ENCODE measurements at regions not wholly inside any gene's neighbourhood (a gene's known extent, or its start where the extent isn't known, plus 50 kb on each side); places are given as distances from the start of the nearest gene placed in this dataset.

DNA sequence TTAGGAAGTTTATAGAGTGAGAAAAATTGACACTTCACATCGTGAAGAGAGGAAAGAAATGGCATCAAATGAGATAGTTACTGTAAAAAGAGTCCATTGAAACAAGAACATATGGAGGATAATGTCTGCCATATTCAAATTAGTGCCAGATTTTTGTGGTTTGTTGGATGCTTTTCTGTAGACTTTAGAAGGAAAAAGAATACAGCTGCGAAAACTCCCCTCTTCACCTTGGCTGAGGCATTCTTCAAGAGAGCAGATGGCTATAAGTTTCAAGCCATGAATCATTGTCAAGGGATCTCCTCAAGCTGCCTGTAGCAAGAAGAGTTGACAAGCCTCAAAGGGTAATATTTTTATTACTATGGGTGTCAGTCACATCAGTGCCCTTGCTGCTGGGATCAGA, 507.4 kb upstream of the RAG2 start:
- no peaks in the 10 kb centered on the region for H3K4me1 Mint-ChIP-seq
- no peak for DNase-seq
- no peak for ATAC-seq
- no peak overlapping the region for H3K27ac Mint-ChIP-seq
- H3K27me3 Mint-ChIP-seq, result no peaks in the 10 kb centered on the region
- no peaks in the 10 kb centered on the region for H3K36me3 Mint-ChIP-seq (ENCODE audit: low read depth)
- peaks cover 10% of the 10 kb centered on the region for H3K9me3 Mint-ChIP-seq
- H3K4me3 Mint-ChIP-seq, result no peak overlapping the region

DNA sequence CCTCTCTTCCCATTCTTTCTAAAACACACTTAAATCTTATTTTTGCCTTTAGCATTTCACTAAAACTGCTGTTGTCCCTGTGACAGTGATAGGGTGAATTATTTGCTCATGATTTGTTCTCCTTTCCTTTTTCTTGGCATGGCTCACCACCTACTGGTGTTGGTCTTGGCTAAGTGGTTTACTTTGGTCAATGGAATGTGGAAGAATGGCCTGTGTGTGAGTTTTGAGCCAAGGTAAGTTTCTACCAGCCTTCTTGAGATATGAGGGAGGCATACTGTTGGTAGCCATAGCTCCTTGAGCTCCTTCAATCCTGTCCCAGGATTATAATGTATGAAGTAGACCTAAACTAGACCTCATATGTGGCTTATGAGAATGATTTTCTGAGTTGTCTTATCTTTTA, 506.3 kb upstream of the RAG2 start:
- DNase-seq (no peak), ATAC-seq (no peak)
- Mint-ChIP-seq H3K9me3 (peaks cover 10% of the 10 kb centered on the region), H3K27me3 (no peaks in the 10 kb centered on the region), H3K27ac (no peak overlapping the region), H3K36me3 (ENCODE audit: low read depth) (no peaks in the 10 kb centered on the region), H3K4me1 (no peaks in the 10 kb centered on the region), H3K4me3 (no peak overlapping the region)

DNA sequence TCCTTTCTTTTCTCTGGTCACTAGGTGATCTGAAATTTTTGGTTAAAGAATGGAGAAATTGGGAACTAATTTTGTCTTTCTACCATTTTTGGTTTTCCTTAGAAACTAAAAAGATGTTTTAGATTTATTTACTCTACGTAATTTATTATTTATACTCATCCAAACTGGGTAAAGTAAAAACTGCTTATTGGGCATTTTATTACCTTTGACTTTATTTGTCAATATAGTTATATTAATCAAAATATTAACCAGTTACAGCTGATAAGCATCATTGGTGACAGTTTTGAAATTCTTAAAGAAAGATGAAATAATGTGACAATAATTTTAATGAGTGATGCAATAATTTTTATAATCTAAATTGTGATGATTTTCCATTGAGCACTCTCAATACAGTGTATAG, 502.0 kb upstream of the RAG2 start:
- H3K27ac Mint-ChIP-seq, result no peak overlapping the region
- H3K4me1 Mint-ChIP-seq, result no peaks in the 10 kb centered on the region
- H3K36me3 Mint-ChIP-seq (ENCODE audit: low read depth), result no peaks in the 10 kb centered on the region
- H3K9me3 Mint-ChIP-seq, result peaks cover 9% of the 10 kb centered on the region
- DNase-seq (no peak), ATAC-seq (no peak)
- H3K4me3 Mint-ChIP-seq, result no peak overlapping the region
- no peaks in the 10 kb centered on the region for H3K27me3 Mint-ChIP-seq

DNA sequence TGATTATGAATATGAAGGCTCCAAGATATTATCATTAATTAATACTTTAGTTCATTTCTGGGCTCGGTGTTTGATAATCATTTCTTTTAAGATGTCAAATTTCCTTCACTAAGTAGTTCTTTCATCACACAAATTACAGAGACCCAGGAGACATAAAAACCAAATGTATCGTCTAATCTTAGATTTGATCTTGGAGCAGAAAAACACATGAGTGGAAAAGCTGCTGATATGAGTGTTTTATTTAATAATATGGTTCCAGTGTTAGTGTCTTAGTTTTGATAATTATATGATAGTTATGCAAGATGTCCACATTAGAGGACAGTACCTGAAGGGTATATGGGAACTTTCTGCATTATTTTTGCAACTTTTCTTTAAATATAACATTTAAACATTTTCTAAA, 494.5 kb upstream of the RAG2 start:
- ATAC-seq (no peak), DNase-seq (no peak)
- H3K9me3 Mint-ChIP-seq, result peaks cover 6% of the 10 kb centered on the region
- no peaks in the 10 kb centered on the region for H3K36me3 Mint-ChIP-seq (ENCODE audit: low read depth)
- no peak overlapping the region for H3K4me3 Mint-ChIP-seq
- H3K27me3 Mint-ChIP-seq, result no peaks in the 10 kb centered on the region
- no peaks in the 10 kb centered on the region for H3K4me1 Mint-ChIP-seq
- no peak overlapping the region for H3K27ac Mint-ChIP-seq

DNA sequence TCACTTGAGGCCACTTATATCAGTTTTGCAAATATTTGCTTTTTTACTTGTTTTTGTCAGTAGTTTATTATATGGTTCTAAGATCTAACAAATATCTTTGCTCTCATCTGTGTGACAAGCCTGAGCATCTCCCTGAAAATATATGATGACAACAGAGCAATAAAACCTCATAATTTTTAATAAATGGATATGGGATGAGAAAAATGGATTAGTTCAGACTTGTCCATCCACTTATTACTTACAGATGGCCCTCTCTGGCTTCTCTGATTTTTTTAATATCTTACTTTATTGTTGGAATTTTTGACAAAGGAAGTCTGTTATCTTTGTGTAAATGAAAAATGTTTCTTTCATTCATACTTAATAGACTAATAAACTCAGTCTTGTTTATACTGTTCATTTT, 491.4 kb upstream of the RAG2 start:
- no peaks in the 10 kb centered on the region for H3K27me3 Mint-ChIP-seq
- H3K27ac Mint-ChIP-seq, result no peak overlapping the region
- peaks cover 4% of the 10 kb centered on the region for H3K9me3 Mint-ChIP-seq
- ATAC-seq (no peak), DNase-seq (no peak)
- H3K36me3 Mint-ChIP-seq (ENCODE audit: low read depth), result no peaks in the 10 kb centered on the region
- H3K4me1 Mint-ChIP-seq, result no peaks in the 10 kb centered on the region
- no peak overlapping the region for H3K4me3 Mint-ChIP-seq

DNA sequence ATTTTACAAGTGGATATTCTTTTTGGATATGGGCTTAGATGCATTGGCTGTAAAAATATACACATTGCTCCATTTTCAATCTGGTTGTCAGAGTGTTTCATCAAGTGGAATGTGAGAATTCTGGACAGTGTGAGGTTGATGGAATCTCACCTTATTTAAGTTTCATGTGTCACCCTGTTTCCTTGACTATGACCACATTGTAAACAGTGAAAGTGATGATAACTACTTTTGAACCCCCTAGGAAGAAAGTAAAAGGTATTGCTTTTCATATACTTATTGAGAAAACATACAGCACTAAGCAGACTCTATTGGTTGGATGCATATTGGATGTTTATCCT, 490.5 kb upstream of the RAG2 start:
- Mint-ChIP-seq H3K4me3 (no peak overlapping the region), H3K9me3 (peaks cover 4% of the 10 kb centered on the region)

DNA sequence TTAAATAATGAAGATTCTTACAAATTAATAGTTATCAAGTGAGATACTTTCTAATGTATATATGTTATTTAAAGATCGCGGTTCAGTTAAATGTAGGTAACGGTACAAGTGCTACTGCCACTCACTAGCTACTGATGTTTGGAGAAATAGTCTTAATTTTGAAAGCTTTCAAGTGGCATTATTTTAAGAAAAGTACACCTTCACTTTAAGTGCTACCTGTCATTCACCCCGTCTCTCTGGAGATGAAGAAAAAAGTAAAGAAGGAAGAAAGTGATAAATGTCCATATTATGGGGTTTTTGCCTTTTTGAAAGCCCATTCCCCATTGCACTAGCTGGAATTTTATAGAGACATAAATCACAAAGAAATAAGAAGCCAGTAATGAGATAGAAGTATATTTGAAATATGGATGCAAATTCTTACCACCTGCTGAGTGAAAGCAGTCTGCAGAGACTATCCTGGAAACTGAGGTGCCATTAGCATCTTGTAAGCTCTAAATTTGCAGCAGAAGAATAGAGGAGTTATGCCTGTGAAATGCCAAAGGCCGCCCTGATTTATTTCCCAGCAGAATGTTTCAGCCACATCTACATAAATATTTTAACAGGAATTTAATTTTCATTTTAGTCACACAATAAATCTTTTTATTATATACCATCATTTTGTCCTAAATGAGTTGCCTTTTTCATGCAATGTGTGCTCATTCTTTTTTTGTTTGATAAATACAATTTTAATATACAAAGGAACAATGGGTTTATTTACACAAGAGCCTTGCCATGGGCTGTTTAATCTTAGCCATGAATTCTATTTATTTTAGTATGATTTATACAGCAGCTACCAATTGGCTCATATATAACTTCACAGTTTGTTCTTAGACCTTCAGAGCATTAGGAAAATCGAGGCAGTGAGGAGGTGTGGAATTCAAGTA, 489.9 kb upstream of the RAG2 start:
- Mint-ChIP-seq H3K4me3 (no peak overlapping the region), H3K36me3 (ENCODE audit: low read depth) (no peaks in the 10 kb centered on the region), H3K27me3 (no peaks in the 10 kb centered on the region), H3K4me1 (no peaks in the 10 kb centered on the region), H3K9me3 (peaks cover 4% of the 10 kb centered on the region), H3K27ac (no peak overlapping the region)
- no peak for DNase-seq
- ATAC-seq, result no peak

More for the DNA sequence above, 490.5 kb upstream of the RAG2 start:
- Mint-ChIP-seq H3K27me3 (no peaks in the 10 kb centered on the region), H3K27ac (no peak overlapping the region), H3K36me3 (ENCODE audit: low read depth) (no peaks in the 10 kb centered on the region), H3K4me1 (no peaks in the 10 kb centered on the region)
- DNase-seq (no peak), ATAC-seq (no peak)

DNA sequence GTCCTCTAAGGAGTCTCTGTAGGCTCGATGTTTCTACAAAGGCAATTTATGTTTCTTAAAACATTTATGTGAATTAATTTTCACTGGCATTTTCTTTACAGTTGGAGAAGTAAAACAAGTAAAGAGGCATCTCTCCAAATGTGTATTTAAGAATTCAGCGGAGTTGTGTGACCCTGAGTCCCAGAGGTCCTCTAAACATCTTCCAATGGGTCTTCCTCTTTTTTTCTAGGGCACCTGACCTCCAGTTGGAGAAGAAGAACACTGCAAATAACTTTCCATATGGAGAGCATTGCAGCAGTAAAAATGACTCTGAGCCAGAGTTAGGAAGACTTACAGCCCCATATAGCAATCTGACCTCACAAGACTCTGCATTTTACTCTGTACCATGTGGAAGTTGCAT, 480.5 kb upstream of the RAG2 start:
- Mint-ChIP-seq H3K36me3 (ENCODE audit: low read depth) (no peaks in the 10 kb centered on the region), H3K9me3 (peaks cover 13% of the 10 kb centered on the region), H3K4me3 (no peak overlapping the region), H3K27ac (no peak overlapping the region), H3K4me1 (no peaks in the 10 kb centered on the region), H3K27me3 (no peaks in the 10 kb centered on the region)
- DNase-seq, result no peak
- ATAC-seq, result no peak

DNA sequence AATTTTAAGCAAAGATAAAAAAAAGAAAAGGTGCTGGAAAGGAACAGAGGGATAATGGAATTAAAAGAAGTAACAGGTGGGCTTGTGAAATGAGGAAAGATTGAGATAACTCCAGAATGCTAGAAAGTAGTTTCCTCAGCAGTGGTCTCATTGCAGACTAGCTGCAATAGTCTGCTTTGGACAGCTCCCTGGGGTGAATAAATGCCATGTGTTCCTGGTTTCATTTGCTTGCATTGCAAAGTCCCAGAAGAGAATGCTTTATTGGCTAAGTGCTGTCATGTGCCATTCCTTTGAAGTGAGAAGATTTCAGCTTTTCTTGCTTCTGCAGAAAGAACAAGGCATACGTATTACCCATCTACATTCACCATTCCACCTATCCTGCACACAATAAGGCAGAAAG, 478.8 kb upstream of the RAG2 start:
- H3K27me3 Mint-ChIP-seq, result no peaks in the 10 kb centered on the region
- no peak overlapping the region for H3K4me3 Mint-ChIP-seq
- no peak for ATAC-seq
- H3K4me1 Mint-ChIP-seq, result no peaks in the 10 kb centered on the region
- DNase-seq, result no peak
- H3K9me3 Mint-ChIP-seq, result peaks cover 12% of the 10 kb centered on the region
- H3K27ac Mint-ChIP-seq, result no peak overlapping the region
- H3K36me3 Mint-ChIP-seq (ENCODE audit: low read depth), result no peaks in the 10 kb centered on the region

DNA sequence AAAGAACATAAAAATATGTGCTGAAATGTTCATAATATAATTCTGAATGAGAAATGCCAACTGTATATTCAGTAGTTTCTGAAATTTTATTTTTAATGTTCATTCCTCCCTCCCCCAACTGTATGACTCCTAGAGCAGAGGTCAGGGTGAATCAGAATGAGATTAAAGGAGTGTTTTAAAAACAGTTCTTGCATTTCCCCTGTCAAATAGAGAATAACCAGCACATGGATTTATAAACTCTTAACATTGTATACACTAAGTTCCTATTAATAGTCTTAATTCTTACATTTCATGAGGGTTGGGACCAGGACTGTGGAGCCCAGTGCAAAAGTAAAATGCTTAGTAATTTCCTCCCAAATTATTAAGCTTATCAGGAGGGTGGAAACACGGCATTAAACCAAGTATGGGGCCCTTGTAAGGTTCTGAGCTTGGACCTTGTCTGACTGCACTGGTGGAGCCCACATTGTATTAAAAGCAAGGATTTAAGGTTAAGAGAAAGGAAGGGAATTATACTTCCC, 474.6 kb upstream of the RAG2 start:
- Mint-ChIP-seq H3K27me3 (no peaks in the 10 kb centered on the region), H3K9me3 (peaks cover 6% of the 10 kb centered on the region), H3K36me3 (ENCODE audit: low read depth) (no peaks in the 10 kb centered on the region), H3K4me1 (no peaks in the 10 kb centered on the region), H3K4me3 (no peak overlapping the region), H3K27ac (no peak overlapping the region)
- no peak for DNase-seq
- no peak for ATAC-seq

DNA sequence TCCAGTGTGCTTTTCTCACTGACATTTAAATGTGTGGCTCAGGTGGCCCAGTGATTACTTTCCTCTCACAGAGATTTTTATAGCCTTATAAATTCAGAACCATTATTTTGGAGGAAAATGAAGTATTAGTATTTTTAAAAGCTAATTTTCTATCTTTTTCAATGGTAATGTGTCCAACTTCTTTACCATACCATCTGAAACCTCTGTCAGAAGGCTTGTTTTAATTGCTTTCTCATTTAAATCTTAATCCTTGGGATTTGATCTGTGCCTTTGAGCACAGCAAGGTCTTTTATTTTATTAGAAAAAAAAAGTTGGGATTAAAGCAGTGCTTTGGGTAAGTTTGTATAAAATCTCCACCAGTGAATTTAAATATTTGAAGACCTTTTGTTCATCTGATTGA, 452.3 kb upstream of the RAG2 start:
- H3K36me3 Mint-ChIP-seq (ENCODE audit: low read depth), result no peaks in the 10 kb centered on the region
- no peaks in the 10 kb centered on the region for H3K9me3 Mint-ChIP-seq
- H3K27me3 Mint-ChIP-seq, result no peaks in the 10 kb centered on the region
- no peaks in the 10 kb centered on the region for H3K4me1 Mint-ChIP-seq
- H3K27ac Mint-ChIP-seq, result no peak overlapping the region
- DNase-seq (no peak), ATAC-seq (no peak)
- no peak overlapping the region for H3K4me3 Mint-ChIP-seq

DNA sequence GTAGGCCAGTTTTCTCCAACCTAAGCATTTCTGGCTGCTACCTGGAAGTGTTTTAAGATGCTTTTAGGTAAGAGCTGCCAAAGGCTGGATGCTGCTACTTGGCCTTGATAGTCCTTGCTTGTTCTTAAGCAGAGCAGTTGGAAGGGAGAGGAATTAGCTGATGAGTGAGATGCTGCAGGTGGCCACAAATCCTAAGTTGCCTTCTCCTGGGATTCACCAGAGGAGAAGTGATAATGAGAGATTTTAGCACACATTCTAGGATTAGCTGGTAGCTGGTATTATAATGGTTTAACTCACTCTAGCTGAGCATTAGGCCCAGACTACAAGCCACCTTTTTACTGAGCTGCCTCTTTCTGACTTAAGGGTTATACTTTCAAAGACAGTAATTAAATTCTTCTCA, 442.9 kb upstream of the RAG2 start:
- H3K4me1 Mint-ChIP-seq, result no peaks in the 10 kb centered on the region
- no peaks in the 10 kb centered on the region for H3K27me3 Mint-ChIP-seq
- ATAC-seq, result no peak
- H3K9me3 Mint-ChIP-seq, result no peaks in the 10 kb centered on the region
- DNase-seq, result no peak
- H3K36me3 Mint-ChIP-seq (ENCODE audit: low read depth), result no peaks in the 10 kb centered on the region
- H3K4me3 Mint-ChIP-seq, result no peak overlapping the region
- H3K27ac Mint-ChIP-seq, result no peak overlapping the region

DNA sequence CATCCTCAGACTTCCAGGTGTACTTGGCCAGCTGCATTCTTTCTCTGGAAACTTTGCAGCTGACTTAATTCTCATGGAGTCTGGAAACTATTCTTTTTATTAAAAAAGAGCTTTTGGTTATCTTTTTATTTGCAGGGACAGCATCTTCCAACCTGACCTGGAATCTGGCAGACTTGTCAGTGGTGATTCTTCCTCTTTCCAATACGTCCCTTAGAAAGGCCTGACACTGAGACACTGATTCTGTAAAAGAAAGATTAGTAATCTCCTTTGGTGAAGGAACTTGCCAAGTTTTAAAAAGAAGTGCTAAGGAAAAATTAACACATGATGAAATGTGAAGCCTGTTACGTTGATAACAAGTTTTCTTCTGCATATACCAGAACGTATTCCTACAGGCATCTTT, 440.9 kb upstream of the RAG2 start:
- no peak for DNase-seq
- Mint-ChIP-seq H3K27ac (no peak overlapping the region), H3K9me3 (no peaks in the 10 kb centered on the region), H3K27me3 (no peaks in the 10 kb centered on the region), H3K4me3 (no peak overlapping the region), H3K4me1 (no peaks in the 10 kb centered on the region), H3K36me3 (ENCODE audit: low read depth) (no peaks in the 10 kb centered on the region)
- no peak for ATAC-seq

DNA sequence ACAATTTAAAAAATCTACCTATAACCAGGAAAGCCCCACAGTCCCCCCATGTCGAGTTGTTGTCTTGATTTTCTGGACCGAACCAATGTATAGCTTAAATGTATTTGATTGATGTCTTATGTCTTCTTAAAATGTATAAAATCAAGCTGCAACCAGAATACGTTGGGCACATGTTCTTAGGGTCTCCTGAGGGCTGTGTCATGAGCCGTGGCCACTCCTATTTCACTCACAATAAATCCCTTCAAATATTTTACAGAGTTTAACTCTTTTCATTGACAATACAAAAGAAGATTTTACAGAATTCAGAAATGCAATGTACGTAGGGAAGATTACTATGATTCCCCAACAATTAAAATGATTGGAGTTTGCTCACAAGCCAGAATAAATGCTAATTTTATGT, 428.7 kb upstream of the RAG2 start:
- Mint-ChIP-seq H3K4me1 (no peaks in the 10 kb centered on the region), H3K27ac (no peak overlapping the region), H3K9me3 (peaks cover 3% of the 10 kb centered on the region), H3K27me3 (no peaks in the 10 kb centered on the region), H3K36me3 (ENCODE audit: low read depth) (no peaks in the 10 kb centered on the region), H3K4me3 (no peak overlapping the region)
- ATAC-seq (no peak), DNase-seq (no peak)

DNA sequence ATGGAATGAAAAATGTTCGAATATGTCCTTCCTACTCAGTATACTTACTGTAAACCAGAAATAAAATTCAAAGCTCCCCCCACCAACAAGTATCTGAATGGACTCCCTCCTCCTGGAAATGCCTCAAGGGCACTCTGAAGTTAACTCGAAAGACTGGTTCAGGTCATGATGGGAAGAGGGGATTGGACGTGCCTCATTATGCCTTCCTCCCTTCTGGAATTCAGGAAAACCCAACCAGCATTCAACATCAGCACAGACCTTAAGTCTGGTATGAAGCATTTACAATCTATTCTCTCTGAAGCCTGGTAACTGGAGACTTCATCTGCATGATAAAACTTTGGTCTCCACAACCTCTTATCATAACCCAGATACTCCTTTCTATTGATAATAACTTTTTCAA, 428.3 kb upstream of the RAG2 start:
- no peaks in the 10 kb centered on the region for H3K36me3 Mint-ChIP-seq (ENCODE audit: low read depth)
- H3K4me1 Mint-ChIP-seq, result no peaks in the 10 kb centered on the region
- no peaks in the 10 kb centered on the region for H3K27me3 Mint-ChIP-seq
- peaks cover 3% of the 10 kb centered on the region for H3K9me3 Mint-ChIP-seq
- ATAC-seq (no peak), DNase-seq (no peak)
- no peak overlapping the region for H3K4me3 Mint-ChIP-seq
- H3K27ac Mint-ChIP-seq, result no peak overlapping the region

DNA sequence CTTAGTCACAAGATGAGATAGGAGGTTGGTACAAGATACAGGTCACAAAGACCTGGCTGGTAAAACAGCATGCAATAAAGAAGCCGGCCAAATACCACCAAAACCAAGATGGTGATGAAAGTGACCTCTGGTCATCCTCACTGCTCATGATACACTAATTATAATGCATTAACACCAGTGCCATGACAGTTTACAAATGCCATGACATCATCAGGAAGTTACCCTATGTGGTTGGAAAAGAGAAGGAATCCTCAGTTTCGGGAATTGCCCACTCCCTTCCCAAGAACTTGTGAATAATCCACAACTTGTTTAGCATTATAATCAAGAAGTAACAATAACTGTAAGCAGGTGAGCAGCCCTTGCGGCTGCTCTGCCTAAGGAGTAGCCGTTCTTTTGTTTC, 408.5 kb upstream of the RAG2 start:
- Mint-ChIP-seq H3K36me3 (ENCODE audit: low read depth) (no peaks in the 10 kb centered on the region), H3K4me1 (no peaks in the 10 kb centered on the region), H3K27me3 (no peaks in the 10 kb centered on the region), H3K9me3 (peaks cover 4% of the 10 kb centered on the region), H3K27ac (no peak overlapping the region), H3K4me3 (no peak overlapping the region)
- no peak for ATAC-seq
- DNase-seq, result no peak
